H1 (cell line): ENCODE measurements at regions not wholly inside any gene's neighbourhood (a gene's known extent, or its start where the extent isn't known, plus 50 kb on each side); places are given as distances from the start of the nearest gene placed in this dataset.

Experiments
- ATF2 ChIP-seq: IDR thresholded peaks from 2 replicates; pipeline ENCODE4 v1.6.1; 2012; ENCODE audit warnings: low read length, inconsistent platforms
- BACH1 ChIP-seq: IDR thresholded peaks from 2 replicates; pipeline ENCODE4 v1.6.1; 2012; ENCODE audit warnings: low read length, improper control_type of control experiment
- CBX5 ChIP-seq: fragments of 300-800, 300-1000 bp; sonication (generic); IDR thresholded peaks from 2 replicates; pipeline ENCODE4 v1.7.1; 2016; ENCODE audit warnings: antibody characterized with exemption, low read length, low read depth
- GTF2F1 ChIP-seq: IDR thresholded peaks from 2 replicates; pipeline ENCODE4 v1.6.1; 2012; ENCODE audit warnings: low read depth, low read length, improper control_type of control experiment, borderline replicate concordance
- NRF1 ChIP-seq: IDR thresholded peaks from 2 replicates; pipeline ENCODE4 v1.6.1; 2011; ENCODE audit warnings: mild to moderate bottlenecking, low read depth, low read length, improper control_type of control experiment
- RNF2 ChIP-seq: fragments of 200-900, 300-1000 bp; sonication (generic); IDR thresholded peaks from 2 replicates; pipeline ENCODE4 v1.7.1; 2016; ENCODE audit warnings: borderline replicate concordance, low read depth, mild to moderate bottlenecking, antibody characterized with exemption, low read length; ENCODE audit not compliant: poor library complexity, severe bottlenecking; ENCODE audit errors: missing control alignments
- SP1 ChIP-seq: IDR thresholded peaks from 2 replicates; pipeline ENCODE4 v1.6.1; 2011; ENCODE audit warnings: low read depth, low read length
- SP2 ChIP-seq: IDR thresholded peaks from 2 replicates; pipeline ENCODE4 v1.6.1; 2012; ENCODE audit warnings: mild to moderate bottlenecking, low read length, inconsistent platforms
- TAF7 ChIP-seq: optimal IDR thresholded peaks from 2 replicates; pipeline ENCODE3; 2011; ENCODE audit warnings: low read depth, mild to moderate bottlenecking, inconsistent platforms, low read length, moderate library complexity, borderline replicate concordance
- TEAD4 ChIP-seq: IDR thresholded peaks from 2 replicates; pipeline ENCODE4 v1.6.1; 2012; ENCODE audit warnings: low read depth, low read length, inconsistent platforms, mixed read lengths
- YY1 ChIP-seq: IDR thresholded peaks from 2 replicates; pipeline ENCODE4 v1.6.1; 2011; ENCODE audit warnings: low read depth, mild to moderate bottlenecking, low read length

GRCh38 chr2:176526995-176527901, 258.0 kb downstream of the MTX2 start (continued):
- no peak for TF ChIP-seq YY1
- no peak for TF ChIP-seq GTF2F1
- no peak for TF ChIP-seq RNF2
- no peak for TF ChIP-seq SP1
- TF ChIP-seq TEAD4 = no peak
- TF ChIP-seq SP2 = no peak
- TF ChIP-seq TAF7 = no peak
- TF ChIP-seq BACH1 = no peak
- no peak for TF ChIP-seq CBX5
- no peak for TF ChIP-seq NRF1
- no peak for TF ChIP-seq ATF2
